Loucy (cell line): ENCODE measurements at regions not wholly inside any gene's neighbourhood (a gene's known extent, or its start where the extent isn't known, plus 50 kb on each side); places are given as distances from the start of the nearest gene placed in this dataset.

Experiments used
- H2AFZ ChIP-seq: fragments of 200-600 bp; sonication (generic); 2 replicates; pipeline ENCODE4 v1.6.0; 2016; ENCODE audit warnings: antibody characterized with exemption, mild to moderate bottlenecking, low read length, moderate library complexity
- H3F3A ChIP-seq: fragments of 200-600 bp; 2 replicates; pipeline ENCODE4 v1.6.0; 2016; ENCODE audit warnings: antibody characterized with exemption, low read depth, mild to moderate bottlenecking
- H3K27me3 ChIP-seq: fragments of 200-600 bp; sonication (generic); 2 replicates; pipeline ENCODE4 v1.6.1; 2014; ENCODE audit warnings: low read length, mild to moderate bottlenecking; ENCODE audit not compliant: insufficient read depth, poor library complexity, severe bottlenecking
- H3K36me3 ChIP-seq: fragments of 200-600 bp; sonication (generic); 2 replicates; pipeline ENCODE4 v1.6.1; 2016; ENCODE audit warnings: low read length; ENCODE audit not compliant: insufficient read depth
- H3K4me1 ChIP-seq: fragments of 200-600 bp; sonication (generic); 2 replicates; pipeline ENCODE4 v1.5.1; 2014; ENCODE audit warnings: low read length, mild to moderate bottlenecking; ENCODE audit not compliant: insufficient read depth, poor library complexity, severe bottlenecking
- H3K4me2 ChIP-seq: fragments of 200-600 bp; sonication (generic); 2 replicates; pipeline ENCODE4 v1.6.0; 2014; ENCODE audit warnings: antibody characterized with exemption, low read length, low read depth, mild to moderate bottlenecking; ENCODE audit not compliant: poor library complexity, severe bottlenecking
- H3K4me3 ChIP-seq: fragments of 200-600 bp; sonication (generic); 2 replicates; pipeline ENCODE4 v1.5.1; 2014; ENCODE audit warnings: low read length, mild to moderate bottlenecking, mixed read lengths; ENCODE audit not compliant: poor library complexity, severe bottlenecking
- H3K79me2 ChIP-seq: fragments of 200-600 bp; sonication (generic); 2 replicates; pipeline ENCODE4 v1.6.1; 2014; ENCODE audit warnings: low read length; ENCODE audit not compliant: insufficient read depth
- H3K9ac ChIP-seq: fragments of 200-600 bp; sonication (generic); 2 replicates; pipeline ENCODE4 v1.6.0; 2014; ENCODE audit warnings: mild to moderate bottlenecking, low read depth, low read length, moderate library complexity; ENCODE audit not compliant: poor library complexity, severe bottlenecking
- H3K9me2 ChIP-seq: fragments of 200-600 bp; sonication (generic); replicated peaks from 2 replicates; pipeline ENCODE4 v1.6.1; 2016; ENCODE audit warnings: low read depth, low read length, mixed read lengths
- H3K9me3 ChIP-seq: fragments of 200-600 bp; sonication (generic); 2 replicates; pipeline ENCODE4 v1.6.1; 2014; ENCODE audit warnings: mild to moderate bottlenecking, antibody characterized with exemption, low read length, low read depth; ENCODE audit not compliant: insufficient read depth
- H4K20me1 ChIP-seq: fragments of 200-600 bp; sonication (generic); 2 replicates; pipeline ENCODE4 v1.6.0; 2014; ENCODE audit warnings: antibody characterized with exemption, low read length, mild to moderate bottlenecking; ENCODE audit not compliant: insufficient read depth, poor library complexity, severe bottlenecking
- CTCF ChIP-seq: fragments of 200-600 bp; sonication (generic); conservative IDR thresholded peaks from 2 replicates; pipeline ENCODE4 v1.5.1; 2014; ENCODE audit warnings: mild to moderate bottlenecking, antibody characterized with exemption, low read length
- EZH2phosphoT487 ChIP-seq: fragments of 200-600 bp; IDR thresholded peaks from 2 replicates; pipeline ENCODE4 v1.6.1; 2018; ENCODE audit warnings: antibody characterized with exemption, mild to moderate bottlenecking, moderate library complexity, borderline replicate concordance

GRCh38 chr5:29023541-29023940 lies 1985.2 kb upstream of the CDH9 start:
- no peak overlapping the region for H2AFZ ChIP-seq
- H3F3A ChIP-seq, result no peaks in the 10 kb centered on the region
- H3K9me2 ChIP-seq, result no peaks in the 10 kb centered on the region
- H3K9me3 ChIP-seq, result no peaks in the 10 kb centered on the region
- no peak for TF ChIP-seq EZH2phosphoT487
- TF ChIP-seq CTCF, result no peak
- no peak overlapping the region for H3K9ac ChIP-seq
- H3K27me3 ChIP-seq, result no peaks in the 10 kb centered on the region
- H3K4me2 ChIP-seq, result no peak overlapping the region
- no peaks in the 10 kb centered on the region for H3K79me2 ChIP-seq
- no peaks in the 10 kb centered on the region for H3K4me1 ChIP-seq
- H4K20me1 ChIP-seq, result no peaks in the 10 kb centered on the region
- no peak overlapping the region for H3K4me3 ChIP-seq
- H3K36me3 ChIP-seq, result no peaks in the 10 kb centered on the region

DNA sequence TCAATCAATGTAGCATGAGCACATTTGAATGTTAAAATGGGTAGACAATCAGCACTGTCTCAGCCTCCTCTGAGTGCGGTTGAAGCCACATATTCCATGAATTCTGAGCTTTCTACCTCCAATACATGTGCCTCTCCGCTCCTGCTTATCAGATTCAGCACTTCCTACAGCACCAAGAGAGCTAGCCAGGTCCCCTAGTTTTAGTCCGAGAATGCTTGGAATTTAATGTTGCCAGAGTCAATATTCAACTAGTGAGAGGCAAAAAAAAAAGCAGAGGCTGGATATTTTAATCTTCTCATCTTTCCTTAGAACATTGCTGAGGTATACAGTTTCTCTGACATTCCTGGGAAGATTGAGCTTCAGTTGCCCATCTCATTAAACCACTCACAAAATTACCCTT lies 1979.1 kb upstream of the CDH9 start:
- Histone ChIP-seq H3K27me3 (no peaks in the 10 kb centered on the region), H3K9me2 (no peaks in the 10 kb centered on the region), H3K9me3 (no peaks in the 10 kb centered on the region), H3K4me2 (no peak overlapping the region), H3K79me2 (no peaks in the 10 kb centered on the region), H2AFZ (no peak overlapping the region), H3K9ac (no peak overlapping the region), H3F3A (no peaks in the 10 kb centered on the region), H3K36me3 (no peaks in the 10 kb centered on the region), H4K20me1 (no peaks in the 10 kb centered on the region), H3K4me1 (no peaks in the 10 kb centered on the region), H3K4me3 (no peak overlapping the region)
- TF ChIP-seq EZH2phosphoT487, result no peak
- TF ChIP-seq CTCF, result no peak

DNA sequence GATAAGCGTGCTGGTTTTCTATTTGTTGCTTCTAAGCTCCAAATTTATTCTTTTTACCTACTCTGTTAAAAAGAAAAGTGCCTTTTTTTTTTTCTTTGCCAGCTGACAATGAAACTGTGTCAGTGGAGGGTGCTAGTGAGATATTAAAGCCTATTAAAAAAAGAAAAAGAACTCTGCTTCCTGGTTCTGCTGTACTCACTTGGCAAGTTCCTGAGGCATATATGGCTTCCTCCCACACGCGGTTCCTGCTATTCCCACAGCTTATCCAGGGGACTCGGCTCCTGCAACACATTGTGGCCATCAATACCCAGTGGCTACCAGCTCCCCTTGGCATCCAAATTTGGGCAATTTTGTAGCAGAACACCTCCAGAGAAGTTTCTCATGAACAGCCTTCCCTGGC lies 1977.7 kb upstream of the CDH9 start:
- no peak for TF ChIP-seq EZH2phosphoT487
- no peak for TF ChIP-seq CTCF
- Histone ChIP-seq H3K27me3 (no peaks in the 10 kb centered on the region), H4K20me1 (no peaks in the 10 kb centered on the region), H2AFZ (no peak overlapping the region), H3K9me2 (no peaks in the 10 kb centered on the region), H3K4me1 (no peaks in the 10 kb centered on the region), H3K9me3 (no peaks in the 10 kb centered on the region), H3K4me2 (no peak overlapping the region), H3K79me2 (no peaks in the 10 kb centered on the region), H3K9ac (no peak overlapping the region), H3F3A (no peaks in the 10 kb centered on the region), H3K4me3 (no peak overlapping the region), H3K36me3 (no peaks in the 10 kb centered on the region)
